ENCODE measurements at regions not wholly inside any gene's neighbourhood (a gene's known extent, or its start where the extent isn't known, plus 50 kb on each side); places are given as distances from the start of the nearest gene placed in this dataset.
A peak's percentile ranks its signal among the peaks of the same experiment; 100 is the strongest.

DNA sequence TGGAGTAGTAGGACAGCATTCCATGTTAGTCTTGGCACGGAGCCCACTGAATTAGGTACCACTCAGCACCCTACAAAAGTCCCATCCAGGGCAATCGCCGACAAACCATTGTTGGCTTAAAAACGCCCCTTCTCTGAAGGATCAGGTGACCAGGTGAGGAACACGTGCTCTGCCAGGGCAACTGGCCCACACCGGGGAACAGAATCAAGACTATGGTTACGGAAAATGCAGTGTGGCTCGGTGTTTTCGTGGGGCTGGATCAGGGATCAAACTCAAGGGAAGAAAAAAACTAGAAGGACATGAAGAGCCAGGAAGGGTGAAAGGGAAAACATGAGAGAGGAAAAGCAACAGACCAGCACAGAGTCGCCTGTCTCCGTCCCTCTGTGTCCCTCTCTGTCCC is 177.8 kb upstream of the ARID1B start:
- H3K27me3 ChIP-seq (ENCODE audit: insufficient read depth, poor library complexity, severe bottlenecking) = no peaks in the 10 kb centered on the region
- H3K9me3 ChIP-seq (ENCODE audit: severe bottlenecking) = no peaks in the 10 kb centered on the region
- no peak for TF ChIP-seq CTCF (IDR thresholded peaks at IDR 0.05; ENCODE audit: poor library complexity, severe bottlenecking)
- H3K4me1 ChIP-seq (ENCODE audit: insufficient read depth, poor library complexity, severe bottlenecking) = no peaks in the 10 kb centered on the region
- H3K4me3 ChIP-seq (ENCODE audit: severe bottlenecking) = no peak overlapping the region
- H3K27ac ChIP-seq (ENCODE audit: poor library complexity, severe bottlenecking) = no peak overlapping the region
- DNase-seq (ENCODE audit: low spot score) (no peak), ATAC-seq (ENCODE audit: low read depth) (no peak)
- H3K36me3 ChIP-seq (ENCODE audit: low read depth) = no peaks in the 10 kb centered on the region

- ATAC-seq (ENCODE audit: low read depth) (no peak), DNase-seq (ENCODE audit: low spot score) (no peak)
- H3K36me3 ChIP-seq (ENCODE audit: low read depth) = no peaks in the 10 kb centered on the region
- no peak overlapping the region for H3K4me3 ChIP-seq (ENCODE audit: severe bottlenecking)
- H3K4me1 ChIP-seq (ENCODE audit: insufficient read depth, poor library complexity, severe bottlenecking) = no peaks in the 10 kb centered on the region
- H3K27ac ChIP-seq (ENCODE audit: poor library complexity, severe bottlenecking) = no peak overlapping the region
- H3K9me3 ChIP-seq (ENCODE audit: severe bottlenecking) = no peaks in the 10 kb centered on the region
- H3K27me3 ChIP-seq (ENCODE audit: insufficient read depth, poor library complexity, severe bottlenecking) = no peaks in the 10 kb centered on the region
- no peak for TF ChIP-seq CTCF (IDR thresholded peaks at IDR 0.05; ENCODE audit: poor library complexity, severe bottlenecking)
These were observed 178.4 kb upstream of the ARID1B start for GRCh38 chr6:156598855-156599180.

GRCh38 chr6:156598071-156598854 is 178.9 kb upstream of the ARID1B start:
- Histone ChIP-seq H3K4me1 (ENCODE audit: insufficient read depth, poor library complexity, severe bottlenecking) (no peaks in the 10 kb centered on the region), H3K36me3 (ENCODE audit: low read depth) (no peaks in the 10 kb centered on the region), H3K27me3 (ENCODE audit: insufficient read depth, poor library complexity, severe bottlenecking) (no peaks in the 10 kb centered on the region), H3K4me3 (ENCODE audit: severe bottlenecking) (no peak overlapping the region), H3K9me3 (ENCODE audit: severe bottlenecking) (no peaks in the 10 kb centered on the region), H3K27ac (ENCODE audit: poor library complexity, severe bottlenecking) (no peak overlapping the region)
- DNase-seq (ENCODE audit: low spot score) (no peak), ATAC-seq (ENCODE audit: low read depth) (no peak)
- no peak for TF ChIP-seq CTCF (IDR thresholded peaks at IDR 0.05; ENCODE audit: poor library complexity, severe bottlenecking)

DNA sequence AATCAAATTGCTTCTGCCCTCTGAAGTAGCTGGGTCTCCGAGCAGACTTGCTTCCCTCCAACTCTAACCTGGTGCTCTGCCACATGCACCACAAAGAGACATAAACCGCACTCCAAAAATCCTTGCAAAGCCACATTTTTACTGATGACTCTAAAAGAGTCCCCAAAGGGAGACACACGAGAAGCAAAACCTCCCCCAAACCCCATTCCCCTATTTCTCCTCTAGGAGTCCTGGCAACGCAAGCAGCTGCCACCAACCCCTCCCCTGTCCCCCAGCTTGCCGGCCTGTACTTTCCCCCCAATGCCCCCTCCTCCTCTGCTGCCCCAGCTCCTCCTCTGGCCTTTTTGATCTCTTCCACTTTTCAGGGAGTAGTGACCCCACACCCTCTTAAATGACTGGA is 180.1 kb upstream of the ARID1B start:
- TF ChIP-seq CTCF (IDR thresholded peaks at IDR 0.05; ENCODE audit: poor library complexity, severe bottlenecking) = no peak
- no peak overlapping the region for H3K4me3 ChIP-seq (ENCODE audit: severe bottlenecking)
- H3K27ac ChIP-seq (ENCODE audit: poor library complexity, severe bottlenecking) = no peak overlapping the region
- no peak for DNase-seq (ENCODE audit: low spot score)
- no peaks in the 10 kb centered on the region for H3K4me1 ChIP-seq (ENCODE audit: insufficient read depth, poor library complexity, severe bottlenecking)
- no peaks in the 10 kb centered on the region for H3K36me3 ChIP-seq (ENCODE audit: low read depth)
- ATAC-seq (ENCODE audit: low read depth) = no peak
- no peaks in the 10 kb centered on the region for H3K9me3 ChIP-seq (ENCODE audit: severe bottlenecking)
- H3K27me3 ChIP-seq (ENCODE audit: insufficient read depth, poor library complexity, severe bottlenecking) = no peaks in the 10 kb centered on the region

DNA sequence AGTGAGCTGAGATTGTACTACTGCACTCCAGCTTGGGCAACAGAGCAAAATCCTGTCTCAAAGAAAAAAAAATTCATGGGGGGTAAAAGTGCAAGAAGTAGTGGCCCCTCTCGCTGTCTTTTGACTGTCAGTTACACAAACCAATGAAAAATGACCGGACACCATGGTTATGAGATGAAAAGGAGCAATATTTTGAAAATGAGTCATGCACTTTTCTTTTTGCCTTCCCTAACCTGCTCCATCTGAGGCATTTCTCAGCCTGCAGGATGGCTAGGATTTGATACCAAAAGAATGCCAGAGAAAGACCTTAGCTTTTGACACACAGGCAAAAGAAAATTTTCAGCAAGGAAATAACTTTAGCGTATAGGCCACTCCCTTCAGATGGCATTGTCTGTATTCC is 181.7 kb upstream of the ARID1B start:
- DNase-seq (ENCODE audit: low spot score) (no peak), ATAC-seq (ENCODE audit: low read depth) (0 out of 3 replicates have a peak, but pooled peaks have one; percentile 27)
- no peak for TF ChIP-seq CTCF (IDR thresholded peaks at IDR 0.05; ENCODE audit: poor library complexity, severe bottlenecking)
- H3K36me3 ChIP-seq (ENCODE audit: low read depth) = no peaks in the 10 kb centered on the region
- H3K4me3 ChIP-seq (ENCODE audit: severe bottlenecking) = no peak overlapping the region
- no peaks in the 10 kb centered on the region for H3K27me3 ChIP-seq (ENCODE audit: insufficient read depth, poor library complexity, severe bottlenecking)
- H3K9me3 ChIP-seq (ENCODE audit: severe bottlenecking) = no peaks in the 10 kb centered on the region
- H3K27ac ChIP-seq (ENCODE audit: poor library complexity, severe bottlenecking) = no peak overlapping the region
- H3K4me1 ChIP-seq (ENCODE audit: insufficient read depth, poor library complexity, severe bottlenecking) = no peaks in the 10 kb centered on the region

Data from RWPE2 (cell line).